GM13976 (cell line): ENCODE measurements at regions not wholly inside any gene's neighbourhood (a gene's known extent, or its start where the extent isn't known, plus 50 kb on each side); places are given as distances from the start of the nearest gene placed in this dataset.

ENCODE experiments used
- DNase-seq: peaks from one replicate; pipeline ENCODE4 v3.0.0; 2012; ENCODE audit warnings: low spot score
- CTCF ChIP-seq: IDR thresholded peaks from 2 replicates; pipeline ENCODE4 v1.5.1; 2012; ENCODE audit warnings: borderline replicate concordance, mild to moderate bottlenecking; ENCODE audit not compliant: insufficient read depth; ENCODE audit errors: extremely low read depth, missing control alignments, control extremely low read depth
- in situ Hi-C: fragments of 300-500 bp; cut with MboI; formaldehyde crosslinking; loops from one replicate; pipeline ENCODE4 v1.12.0; 2022; ENCODE audit warnings: low sequenced_read_pairs, mixed read lengths, inconsistent platforms; ENCODE audit not compliant: unreplicated experiment

GRCh38 chr2:100716581-100716980, 103.4 kb upstream of the NPAS2 start:
- no peak for TF ChIP-seq CTCF
- in situ Hi-C loops, result no loop called here
- no peak for DNase-seq

DNA sequence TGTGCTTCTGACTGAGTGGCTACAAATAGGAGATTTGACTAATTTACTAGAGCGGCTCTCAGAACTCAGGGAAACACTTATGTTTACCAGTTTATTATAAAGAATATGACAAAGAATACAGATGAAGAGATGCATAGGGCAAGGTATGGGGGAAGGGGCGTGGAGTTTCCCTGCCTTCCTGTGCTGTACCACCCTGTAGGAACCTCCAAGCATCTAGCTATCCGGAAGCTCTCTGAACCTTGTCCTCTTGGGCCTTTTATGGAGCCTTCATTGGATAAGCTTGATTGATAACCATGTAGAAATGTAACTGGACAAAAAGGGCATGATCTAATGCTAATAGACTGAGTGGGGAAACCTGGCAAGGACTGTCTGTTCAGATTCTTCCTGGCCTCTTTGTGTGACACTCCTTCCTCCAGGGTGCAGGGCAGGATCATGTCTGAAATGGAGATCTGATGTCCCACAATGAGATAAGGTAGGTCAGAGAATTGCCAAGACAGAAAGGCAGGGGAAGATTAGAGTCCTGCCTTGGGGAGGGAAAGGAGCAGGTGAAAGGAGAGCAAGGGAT, 101.8 kb upstream of the NPAS2 start:
- DNase-seq, result no peak
- TF ChIP-seq CTCF, result no peak
- in situ Hi-C loops, result no loop called here

DNA sequence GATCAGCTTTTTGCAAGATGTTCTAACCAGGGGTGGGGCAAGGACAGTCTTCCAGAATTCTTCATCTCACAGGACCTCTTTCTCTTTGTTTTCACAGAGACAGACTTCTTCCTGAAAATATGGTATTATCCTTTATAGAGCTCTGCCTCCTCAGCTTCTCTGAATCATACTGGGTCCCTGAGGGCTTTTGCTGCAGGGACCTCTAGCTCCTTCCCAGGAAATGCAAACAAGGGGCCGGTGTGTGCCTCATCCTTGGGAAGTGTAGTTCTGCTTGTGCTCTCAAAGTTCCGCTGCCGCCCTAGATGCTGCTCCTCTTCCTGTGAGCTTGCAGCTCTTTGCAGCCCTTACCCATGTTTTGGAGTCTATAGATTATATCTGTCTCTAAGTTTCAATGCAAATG, 99.5 kb upstream of the NPAS2 start:
- TF ChIP-seq CTCF, result no peak
- DNase-seq, result no peak
- in situ Hi-C loops, result no loop called here

- in situ Hi-C loops, result no loop called here
- TF ChIP-seq CTCF, result no peak
- no peak for DNase-seq
Observed at GRCh38 chr2:100721693-100722092, 98.2 kb upstream of the NPAS2 start.

DNA sequence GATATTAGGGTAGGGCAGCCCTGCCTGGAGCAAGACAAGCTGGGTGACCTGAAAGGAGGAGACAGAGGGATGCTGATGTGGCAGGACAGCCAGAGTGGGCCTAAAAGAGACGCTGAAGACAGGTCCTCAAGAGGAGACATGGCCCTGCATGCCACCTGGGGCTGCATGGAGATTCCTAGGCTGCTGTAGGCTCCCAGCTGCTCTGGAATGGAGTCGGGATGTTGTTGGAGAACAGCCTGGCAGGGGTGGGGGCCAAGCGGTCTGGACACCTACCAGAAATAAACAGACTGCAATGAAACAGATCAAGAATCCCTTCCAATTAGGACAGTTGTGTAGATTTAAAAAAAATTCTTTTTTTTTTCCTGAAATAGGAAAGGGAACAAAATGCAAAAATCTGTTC, 97.8 kb upstream of the NPAS2 start:
- no peak for DNase-seq
- in situ Hi-C loops, result no loop called here
- no peak for TF ChIP-seq CTCF

- TF ChIP-seq CTCF, result no peak
- DNase-seq, result no peak
- in situ Hi-C loops, result no loop called here
Observed at GRCh38 chr2:100726866-100727265, 93.1 kb upstream of the NPAS2 start.
